ENCODE measurements at regions not wholly inside any gene's neighbourhood (a gene's known extent, or its start where the extent isn't known, plus 50 kb on each side); places are given as distances from the start of the nearest gene placed in this dataset.

- no peak for ATAC-seq
- TF ChIP-seq TCF4 (CRISPR knock-in tag; IDR thresholded peaks at IDR 0.05; ENCODE audit: borderline replicate concordance): no peak
Observed at GRCh38 chr18:78403371-78403770, 576.2 kb upstream of the SALL3 start.

DNA sequence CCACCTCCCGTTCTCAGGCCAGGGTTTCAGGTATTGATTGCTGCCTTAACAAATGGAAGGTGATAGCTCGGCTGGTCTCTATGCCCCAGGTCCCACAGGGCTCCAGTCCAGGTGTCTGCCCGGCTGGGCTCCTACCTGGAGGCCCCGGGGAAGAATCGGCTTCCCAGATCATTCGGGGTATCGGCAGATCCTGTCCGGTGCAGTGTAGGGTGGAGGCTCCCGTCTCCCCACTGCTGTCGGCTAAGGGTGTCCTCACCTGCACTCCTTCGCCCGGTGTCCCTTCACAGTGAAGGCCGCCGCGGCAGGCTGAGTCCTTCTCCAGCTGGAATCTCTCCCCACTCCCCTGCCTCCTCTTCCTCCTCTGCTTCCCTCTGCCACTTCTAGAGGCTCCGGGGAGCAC, 573.9 kb upstream of the SALL3 start:
- no peak for ATAC-seq
- no peak for TF ChIP-seq SNAI2 (CRISPR knock-in tag; IDR thresholded peaks at IDR 0.05)

DNA sequence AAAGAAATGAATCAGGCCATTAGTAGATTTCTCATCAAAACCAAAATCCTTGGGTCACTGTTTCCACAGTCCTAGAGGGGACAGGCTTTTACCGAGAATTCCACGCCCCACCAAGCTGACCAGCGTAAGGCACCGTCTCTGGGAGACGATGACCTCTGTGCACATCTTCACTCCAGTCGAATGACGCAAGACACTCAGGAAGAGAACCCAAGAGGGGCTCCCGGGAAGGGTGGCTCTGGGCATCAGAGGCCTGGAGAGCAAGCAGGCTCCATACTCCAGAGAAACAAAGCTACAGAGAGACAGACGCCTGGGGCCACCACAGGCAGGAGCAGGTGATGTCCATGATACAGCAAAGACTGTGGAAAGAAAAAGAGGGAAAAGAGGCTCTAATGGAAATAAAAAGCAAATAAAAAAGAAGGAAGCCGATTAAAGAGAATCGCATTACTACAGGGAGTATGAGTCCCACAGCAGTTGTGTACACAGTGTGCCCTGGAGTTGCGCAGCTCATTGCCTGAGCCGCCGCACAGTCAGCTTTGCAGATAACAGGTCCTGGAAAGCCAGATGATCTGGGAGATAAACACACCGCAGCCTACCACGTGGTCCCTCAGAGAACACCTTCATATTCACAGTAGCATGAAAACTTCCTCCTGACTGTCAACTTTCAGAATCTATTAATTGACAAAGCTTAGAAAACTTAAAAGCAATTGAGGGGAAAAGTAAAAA, 572.7 kb upstream of the SALL3 start:
- no peak for ATAC-seq
- TF ChIP-seq, protein P1, sequence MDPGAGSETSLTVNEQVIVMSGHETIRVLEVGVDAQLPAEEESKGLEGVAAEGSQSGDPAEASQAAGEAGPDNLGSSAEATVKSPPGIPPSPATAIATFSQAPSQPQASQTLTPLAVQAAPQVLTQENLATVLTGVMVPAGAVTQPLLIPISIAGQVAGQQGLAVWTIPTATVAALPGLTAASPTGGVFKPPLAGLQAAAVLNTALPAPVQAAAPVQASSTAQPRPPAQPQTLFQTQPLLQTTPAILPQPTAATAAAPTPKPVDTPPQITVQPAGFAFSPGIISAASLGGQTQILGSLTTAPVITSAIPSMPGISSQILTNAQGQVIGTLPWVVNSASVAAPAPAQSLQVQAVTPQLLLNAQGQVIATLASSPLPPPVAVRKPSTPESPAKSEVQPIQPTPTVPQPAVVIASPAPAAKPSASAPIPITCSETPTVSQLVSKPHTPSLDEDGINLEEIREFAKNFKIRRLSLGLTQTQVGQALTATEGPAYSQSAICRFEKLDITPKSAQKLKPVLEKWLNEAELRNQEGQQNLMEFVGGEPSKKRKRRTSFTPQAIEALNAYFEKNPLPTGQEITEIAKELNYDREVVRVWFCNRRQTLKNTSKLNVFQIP (CRISPR knock-in tag; IDR thresholded peaks at IDR 0.05; ENCODE audit: borderline replicate concordance, low read depth): no peak
- no peak for TF ChIP-seq OSR1 (CRISPR knock-in tag; IDR thresholded peaks at IDR 0.05)
- TF ChIP-seq, protein P2, sequence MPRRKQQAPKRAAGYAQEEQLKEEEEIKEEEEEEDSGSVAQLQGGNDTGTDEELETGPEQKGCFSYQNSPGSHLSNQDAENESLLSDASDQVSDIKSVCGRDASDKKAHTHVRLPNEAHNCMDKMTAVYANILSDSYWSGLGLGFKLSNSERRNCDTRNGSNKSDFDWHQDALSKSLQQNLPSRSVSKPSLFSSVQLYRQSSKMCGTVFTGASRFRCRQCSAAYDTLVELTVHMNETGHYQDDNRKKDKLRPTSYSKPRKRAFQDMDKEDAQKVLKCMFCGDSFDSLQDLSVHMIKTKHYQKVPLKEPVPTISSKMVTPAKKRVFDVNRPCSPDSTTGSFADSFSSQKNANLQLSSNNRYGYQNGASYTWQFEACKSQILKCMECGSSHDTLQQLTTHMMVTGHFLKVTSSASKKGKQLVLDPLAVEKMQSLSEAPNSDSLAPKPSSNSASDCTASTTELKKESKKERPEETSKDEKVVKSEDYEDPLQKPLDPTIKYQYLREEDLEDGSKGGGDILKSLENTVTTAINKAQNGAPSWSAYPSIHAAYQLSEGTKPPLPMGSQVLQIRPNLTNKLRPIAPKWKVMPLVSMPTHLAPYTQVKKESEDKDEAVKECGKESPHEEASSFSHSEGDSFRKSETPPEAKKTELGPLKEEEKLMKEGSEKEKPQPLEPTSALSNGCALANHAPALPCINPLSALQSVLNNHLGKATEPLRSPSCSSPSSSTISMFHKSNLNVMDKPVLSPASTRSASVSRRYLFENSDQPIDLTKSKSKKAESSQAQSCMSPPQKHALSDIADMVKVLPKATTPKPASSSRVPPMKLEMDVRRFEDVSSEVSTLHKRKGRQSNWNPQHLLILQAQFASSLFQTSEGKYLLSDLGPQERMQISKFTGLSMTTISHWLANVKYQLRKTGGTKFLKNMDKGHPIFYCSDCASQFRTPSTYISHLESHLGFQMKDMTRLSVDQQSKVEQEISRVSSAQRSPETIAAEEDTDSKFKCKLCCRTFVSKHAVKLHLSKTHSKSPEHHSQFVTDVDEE (CRISPR knock-in tag; IDR thresholded peaks at IDR 0.05): no peak
- TF ChIP-seq SNAI2 (CRISPR knock-in tag; IDR thresholded peaks at IDR 0.05): no peak
- no peak for TF ChIP-seq TCF4 (CRISPR knock-in tag; IDR thresholded peaks at IDR 0.05; ENCODE audit: borderline replicate concordance)
- no peak for TF ChIP-seq RARB (CRISPR knock-in tag; IDR thresholded peaks at IDR 0.05)
- TF ChIP-seq ZNF565 (CRISPR knock-in tag; conservative IDR thresholded peaks at IDR 0.05; ENCODE audit: low read depth): no peak
- TF ChIP-seq PPARA (CRISPR knock-in tag; IDR thresholded peaks at IDR 0.05; ENCODE audit: borderline replicate concordance): no peak

DNA sequence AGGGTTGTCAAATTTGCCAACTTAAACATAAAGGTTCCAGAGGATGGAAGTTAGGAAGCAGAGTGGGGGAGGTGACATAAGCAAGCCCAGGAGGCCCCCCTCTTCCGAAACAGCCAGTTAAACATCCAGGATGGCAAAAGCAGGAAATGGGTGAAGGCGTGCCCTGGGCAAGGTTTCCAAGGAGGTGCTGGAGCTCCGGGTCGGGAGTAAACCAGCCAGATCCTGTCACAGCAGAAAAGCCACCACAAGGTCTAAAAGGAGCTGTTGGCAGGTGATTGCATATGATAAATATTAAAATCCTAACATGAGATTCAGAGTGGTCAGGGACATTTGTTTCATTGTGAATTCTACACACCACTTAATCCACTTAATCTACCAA, 572.2 kb upstream of the SALL3 start:
- TF ChIP-seq CSDC2 (CRISPR knock-in tag; IDR thresholded peaks at IDR 0.05) (no peak), ARNTL (CRISPR knock-in tag; IDR thresholded peaks at IDR 0.05; ENCODE audit: borderline replicate concordance, low read depth) (no peak), SNAI2 (CRISPR knock-in tag; IDR thresholded peaks at IDR 0.05) (no peak), ZFP3 (CRISPR knock-in tag; IDR thresholded peaks at IDR 0.05) (no peak), TCF4 (CRISPR knock-in tag; IDR thresholded peaks at IDR 0.05; ENCODE audit: borderline replicate concordance) (no peak), PPARA (CRISPR knock-in tag; IDR thresholded peaks at IDR 0.05; ENCODE audit: borderline replicate concordance) (no peak)
- TF ChIP-seq, protein P2 (CRISPR knock-in tag; IDR thresholded peaks at IDR 0.05): no peak
- ATAC-seq: no peak

DNA sequence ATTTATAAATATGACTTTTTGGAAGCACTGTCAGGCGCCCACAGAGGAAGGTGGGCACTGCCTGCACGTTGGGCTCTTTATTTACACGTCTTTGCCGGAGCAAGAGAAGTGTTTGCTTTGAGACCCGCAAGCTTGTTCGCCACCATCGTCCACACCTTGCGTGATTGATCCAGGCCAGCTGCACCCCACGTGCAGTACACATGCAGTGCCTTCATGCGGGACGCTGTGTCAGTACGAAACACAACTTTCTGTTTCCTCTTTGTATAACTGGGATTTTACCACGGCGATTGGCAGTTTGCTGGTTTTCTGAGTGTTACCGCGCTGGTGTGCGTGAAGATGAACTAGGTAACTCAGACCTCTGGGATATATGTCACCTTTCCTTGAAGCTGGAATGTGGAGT, 571.0 kb upstream of the SALL3 start:
- ATAC-seq: no peak
- TF ChIP-seq, protein P1 (CRISPR knock-in tag; IDR thresholded peaks at IDR 0.05; ENCODE audit: borderline replicate concordance, low read depth): no peak
- TF ChIP-seq ISL1 (CRISPR knock-in tag; IDR thresholded peaks at IDR 0.05): no peak
- TF ChIP-seq ZNF70 (CRISPR knock-in tag; IDR thresholded peaks at IDR 0.05): no peak
- no peak for TF ChIP-seq RARB (CRISPR knock-in tag; IDR thresholded peaks at IDR 0.05)
- no peak for TF ChIP-seq PPARA (CRISPR knock-in tag; IDR thresholded peaks at IDR 0.05; ENCODE audit: borderline replicate concordance)
- TF ChIP-seq, protein P2 (CRISPR knock-in tag; IDR thresholded peaks at IDR 0.05): no peak
- TF ChIP-seq CREB5 (CRISPR knock-in tag; IDR thresholded peaks at IDR 0.05; ENCODE audit: low read depth): no peak
- TF ChIP-seq BACH2 (CRISPR knock-in tag; IDR thresholded peaks at IDR 0.05; ENCODE audit: borderline replicate concordance): no peak
- no peak for TF ChIP-seq ZC3H10 (CRISPR knock-in tag; IDR thresholded peaks at IDR 0.05)
- TF ChIP-seq, protein P3, sequence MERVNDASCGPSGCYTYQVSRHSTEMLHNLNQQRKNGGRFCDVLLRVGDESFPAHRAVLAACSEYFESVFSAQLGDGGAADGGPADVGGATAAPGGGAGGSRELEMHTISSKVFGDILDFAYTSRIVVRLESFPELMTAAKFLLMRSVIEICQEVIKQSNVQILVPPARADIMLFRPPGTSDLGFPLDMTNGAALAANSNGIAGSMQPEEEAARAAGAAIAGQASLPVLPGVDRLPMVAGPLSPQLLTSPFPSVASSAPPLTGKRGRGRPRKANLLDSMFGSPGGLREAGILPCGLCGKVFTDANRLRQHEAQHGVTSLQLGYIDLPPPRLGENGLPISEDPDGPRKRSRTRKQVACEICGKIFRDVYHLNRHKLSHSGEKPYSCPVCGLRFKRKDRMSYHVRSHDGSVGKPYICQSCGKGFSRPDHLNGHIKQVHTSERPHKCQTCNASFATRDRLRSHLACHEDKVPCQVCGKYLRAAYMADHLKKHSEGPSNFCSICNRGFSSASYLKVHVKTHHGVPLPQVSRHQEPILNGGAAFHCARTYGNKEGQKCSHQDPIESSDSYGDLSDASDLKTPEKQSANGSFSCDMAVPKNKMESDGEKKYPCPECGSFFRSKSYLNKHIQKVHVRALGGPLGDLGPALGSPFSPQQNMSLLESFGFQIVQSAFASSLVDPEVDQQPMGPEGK (CRISPR knock-in tag; IDR thresholded peaks at IDR 0.05; ENCODE audit: borderline replicate concordance): no peak
